Adrenal gland (tissue), 9 donors: ENCODE measurements at regions not wholly inside any gene's neighbourhood (a gene's known extent, or its start where the extent isn't known, plus 50 kb on each side); places are given as distances from the start of the nearest gene placed in this dataset.

Experiments used
- DNase-seq, 7 donors: peaks; one replicate each; pipeline ENCODE4 v3.0.0-alpha.2; 2019 to 2020
- H3K27ac ChIP-seq, 5 donors: fragments of 200-600 bp; sonication (generic) in 4 of 5; 1 replicate in 3 of 5; 2 replicates in 2 of 5; pipeline versions ENCODE4 v1.5.1 to v1.8.0; 2016 to 2020; ENCODE audit warnings: mild to moderate bottlenecking in 1 of 5
- H3K27me3 ChIP-seq: fragments of 200-600 bp; 2 replicates; pipeline ENCODE4 v1.8.0; 2021
- H3K36me3 ChIP-seq, 2 donors: fragments of 200-600 bp; replicated peaks in 1 of 2; 1 replicate in 1 of 2; 2 replicates in 1 of 2; pipeline versions ENCODE4 v1.5.1 to v1.8.0; 2018 to 2022
- H3K4me1 ChIP-seq, 2 donors: fragments of 200-600 bp; replicated peaks in 1 of 2; 1 replicate in 1 of 2; 2 replicates in 1 of 2; pipeline versions ENCODE4 v1.5.1 to v1.8.0; 2018 to 2021
- H3K4me3 ChIP-seq, 4 donors: fragments of 200-600 bp; sonication (generic) in 3 of 4; one replicate each; pipeline ENCODE4 v1.5.1; 2016 to 2018
- H3K9me3 ChIP-seq, 3 donors: fragments of 200-600 bp; sonication (generic) in 1 of 3; replicated peaks in 1 of 3; 1 replicate in 2 of 3; 2 replicates in 1 of 3; pipeline versions ENCODE4 v1.5.1 to v1.8.0; 2016 to 2021
- POLR2A ChIP-seq, 2 donors: fragments of 450-650 bp; IDR thresholded peaks; one replicate each; pipeline ENCODE4 v1.6.1; 2017; ENCODE audit warnings: antibody characterized with exemption in 2 of 2, mild to moderate bottlenecking in 2 of 2, moderate library complexity in 1 of 2
- WGBS, 4 donors: extraction: QIAGEN DNeasy Blood & Tissue Kit in 2 of 4; methylation state at CpG; one replicate each; pipeline versions ENCODE4 v1.1.5 to v1.1.7; 2013 to 2017; 5-methylcytosine and 5-hydroxymethylcytosine counted together
- intact Hi-C, 2 donors: fragments of 100-400 bp; cut with DNase I; formaldehyde crosslinking; loops; one replicate each; pipeline versions ENCODE4 v1.14.1 to v1.15.0; 2022 to 2023
- TF ChIP-seq, protein P1 (sequence below), 6 experiments: fragments of 450-650 bp in 4 of 6; fragments of 200-600 bp in 2 of 6; sonication (generic) in 1 of 6; IDR thresholded peaks; 1 replicate in 5 of 6; 2 replicates in 1 of 6; pipeline versions ENCODE4 v1.5.1 to v1.8.0; 2016 to 2021; ENCODE audit warnings: antibody characterized with exemption in 6 of 6, mild to moderate bottlenecking in 2 of 6, moderate library complexity in 1 of 6
- donor health status: healthy with polysubstance abuse.
- donor health status: Bipolar disorder and iron deficiency.
- donor health status: DM: yes; HTN: yes; CAD: no.
- donor health status: DM: no; HTN: no; CAD: no.
- donor health status: DM: no; HTN: no; CAD: no.

GRCh38 chr2:123258877-123259539, 766.1 kb upstream of the CNTNAP5 start:
- no peak overlapping the region for H3K4me3 ChIP-seq
- no peaks in the 10 kb centered on the region for H3K36me3 ChIP-seq
- H3K4me1 ChIP-seq: no peaks in the 10 kb centered on the region
- no peaks in the 10 kb centered on the region for H3K9me3 ChIP-seq
- TF ChIP-seq POLR2A (IDR thresholded peaks at IDR 0.05): no peak
- TF ChIP-seq, protein P1, sequence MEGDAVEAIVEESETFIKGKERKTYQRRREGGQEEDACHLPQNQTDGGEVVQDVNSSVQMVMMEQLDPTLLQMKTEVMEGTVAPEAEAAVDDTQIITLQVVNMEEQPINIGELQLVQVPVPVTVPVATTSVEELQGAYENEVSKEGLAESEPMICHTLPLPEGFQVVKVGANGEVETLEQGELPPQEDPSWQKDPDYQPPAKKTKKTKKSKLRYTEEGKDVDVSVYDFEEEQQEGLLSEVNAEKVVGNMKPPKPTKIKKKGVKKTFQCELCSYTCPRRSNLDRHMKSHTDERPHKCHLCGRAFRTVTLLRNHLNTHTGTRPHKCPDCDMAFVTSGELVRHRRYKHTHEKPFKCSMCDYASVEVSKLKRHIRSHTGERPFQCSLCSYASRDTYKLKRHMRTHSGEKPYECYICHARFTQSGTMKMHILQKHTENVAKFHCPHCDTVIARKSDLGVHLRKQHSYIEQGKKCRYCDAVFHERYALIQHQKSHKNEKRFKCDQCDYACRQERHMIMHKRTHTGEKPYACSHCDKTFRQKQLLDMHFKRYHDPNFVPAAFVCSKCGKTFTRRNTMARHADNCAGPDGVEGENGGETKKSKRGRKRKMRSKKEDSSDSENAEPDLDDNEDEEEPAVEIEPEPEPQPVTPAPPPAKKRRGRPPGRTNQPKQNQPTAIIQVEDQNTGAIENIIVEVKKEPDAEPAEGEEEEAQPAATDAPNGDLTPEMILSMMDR (IDR thresholded peaks at IDR 0.05): no peak
- no peak overlapping the region for H3K27ac ChIP-seq
- DNase-seq: no peak
- intact Hi-C loops: no loop called here
- 70 to 82% (median 74%) methylated on average over 4 of the region's 4 CpGs for WGBS, 4 donors
- no peaks in the 10 kb centered on the region for H3K27me3 ChIP-seq

- no peak overlapping the region for H3K27ac ChIP-seq
- H3K36me3 ChIP-seq: no peaks in the 10 kb centered on the region
- intact Hi-C loops: no loop called here
- TF ChIP-seq POLR2A (IDR thresholded peaks at IDR 0.05): no peak
- TF ChIP-seq, protein P1 (IDR thresholded peaks at IDR 0.05): no peak
- no peaks in the 10 kb centered on the region for H3K27me3 ChIP-seq
- no peaks in the 10 kb centered on the region for H3K9me3 ChIP-seq
- no peak overlapping the region for H3K4me3 ChIP-seq
- no peak for DNase-seq
- H3K4me1 ChIP-seq: no peaks in the 10 kb centered on the region
- 75 to 88% (median 85%) methylated on average over 4 of the region's 4 CpGs for WGBS, 4 donors
Measured at GRCh38 chr2:123262856-123263255, 762.2 kb upstream of the CNTNAP5 start.

GRCh38 chr2:123283431-123283830, 741.7 kb upstream of the CNTNAP5 start:
- Histone ChIP-seq H3K27me3 (no peaks in the 10 kb centered on the region), H3K27ac (no peak overlapping the region), H3K36me3 (no peaks in the 10 kb centered on the region), H3K4me1 (no peaks in the 10 kb centered on the region), H3K9me3 (no peaks in the 10 kb centered on the region), H3K4me3 (no peak overlapping the region)
- 85 to 92% (median 89%) methylated on average over 2 of the region's 2 CpGs for WGBS, 4 donors
- DNase-seq: no peak
- no peak for TF ChIP-seq POLR2A (IDR thresholded peaks at IDR 0.05)
- TF ChIP-seq, protein P1 (IDR thresholded peaks at IDR 0.05): no peak
- intact Hi-C loops: no loop called here

DNA sequence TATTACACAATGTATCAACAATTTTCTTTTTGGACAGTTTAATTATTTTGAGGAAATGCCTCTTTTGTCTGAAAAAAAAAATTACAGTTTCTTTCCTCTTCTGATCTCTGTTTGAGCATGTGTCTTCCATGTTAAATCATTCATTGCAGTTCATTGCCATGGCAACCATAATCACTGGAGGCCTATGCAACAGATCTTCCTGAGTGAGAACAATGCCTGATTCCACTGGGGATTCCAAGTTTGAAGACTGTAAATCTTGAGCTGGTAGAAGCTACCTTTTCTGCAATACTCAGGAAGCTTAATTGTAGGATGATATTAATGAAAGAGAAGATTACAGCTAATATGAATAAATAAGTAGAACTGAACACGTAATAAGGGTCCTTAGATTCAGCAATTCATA, 721.4 kb upstream of the CNTNAP5 start:
- intact Hi-C loops: no loop called here
- no peak for TF ChIP-seq POLR2A (IDR thresholded peaks at IDR 0.05)
- TF ChIP-seq, protein P1 (IDR thresholded peaks at IDR 0.05): no peak
- DNase-seq: no peak

More for the DNA sequence above, 721.4 kb upstream of the CNTNAP5 start:
- H3K27me3 ChIP-seq: no peaks in the 10 kb centered on the region
- H3K36me3 ChIP-seq: no peaks in the 10 kb centered on the region
- no peaks in the 10 kb centered on the region for H3K4me1 ChIP-seq
- no peaks in the 10 kb centered on the region for H3K9me3 ChIP-seq
- WGBS, 4 donors: 61 to 81% (median 68%) methylated on average over 1 of the region's 1 CpG
- H3K27ac ChIP-seq: no peak overlapping the region
- H3K4me3 ChIP-seq: no peak overlapping the region
